IPS DF 4.7 (cell line): ENCODE measurements at regions not wholly inside any gene's neighbourhood (a gene's known extent, or its start where the extent isn't known, plus 50 kb on each side); places are given as distances from the start of the nearest gene placed in this dataset.
"Not testable (repeated sequence)": the region's sequence is repeated elsewhere in the genome, so short reads cannot be mapped to it uniquely, and the experiment has no call there.

Experiments used
- DNase-seq: peaks from one replicate; pipeline ENCODE4 v3.0.0-alpha.2; 2013; ENCODE audit warnings: low spot score; ENCODE audit errors: extremely low read depth

GRCh38 chr17:77841742-77842527, 116.6 kb upstream of the TNRC6C start:
- no peak for DNase-seq

GRCh38 chr17:77842528-77843147, 115.9 kb upstream of the TNRC6C start:
- DNase-seq: no peak

- not testable (repeated sequence) for DNase-seq
Measured at GRCh38 chr17:77843255-77843895, 115.1 kb upstream of the TNRC6C start.

GRCh38 chr17:77843896-77844295, 114.6 kb upstream of the TNRC6C start:
- no peak for DNase-seq

GRCh38 chr17:77844681-77845080, 113.8 kb upstream of the TNRC6C start:
- no peak for DNase-seq

- DNase-seq: no peak
Measured at GRCh38 chr17:77845541-77846225, 112.8 kb upstream of the TNRC6C start.

- no peak for DNase-seq
Measured at GRCh38 chr17:77846531-77847085, 111.9 kb upstream of the TNRC6C start.

- no peak for DNase-seq
Measured at GRCh38 chr17:77847221-77848085, 111.0 kb upstream of the TNRC6C start.

GRCh38 chr17:77848257-77848656, 110.2 kb upstream of the TNRC6C start:
- DNase-seq: no peak

- no peak for DNase-seq
Measured at GRCh38 chr17:77849239-77849638, 109.3 kb upstream of the TNRC6C start.

- no peak for DNase-seq
Measured at GRCh38 chr17:77851921-77852320, 106.6 kb upstream of the TNRC6C start.

GRCh38 chr17:77852731-77853130, 105.8 kb upstream of the TNRC6C start:
- DNase-seq: no peak

GRCh38 chr17:77853191-77853977, 105.1 kb upstream of the TNRC6C start:
- DNase-seq: no peak

GRCh38 chr17:77854083-77854758, 104.3 kb upstream of the TNRC6C start:
- no peak for DNase-seq

GRCh38 chr17:77854759-77855745, 103.5 kb upstream of the TNRC6C start:
- no peak for DNase-seq

GRCh38 chr17:77856551-77857305, 101.8 kb upstream of the TNRC6C start:
- DNase-seq: no peak

GRCh38 chr17:77857306-77857555, 101.3 kb upstream of the TNRC6C start:
- no peak for DNase-seq

- no peak for DNase-seq
Measured at GRCh38 chr17:77857613-77858012, 100.9 kb upstream of the TNRC6C start.
